ENCODE measurements at regions not wholly inside any gene's neighbourhood (a gene's known extent, or its start where the extent isn't known, plus 50 kb on each side); places are given as distances from the start of the nearest gene placed in this dataset.

DNA sequence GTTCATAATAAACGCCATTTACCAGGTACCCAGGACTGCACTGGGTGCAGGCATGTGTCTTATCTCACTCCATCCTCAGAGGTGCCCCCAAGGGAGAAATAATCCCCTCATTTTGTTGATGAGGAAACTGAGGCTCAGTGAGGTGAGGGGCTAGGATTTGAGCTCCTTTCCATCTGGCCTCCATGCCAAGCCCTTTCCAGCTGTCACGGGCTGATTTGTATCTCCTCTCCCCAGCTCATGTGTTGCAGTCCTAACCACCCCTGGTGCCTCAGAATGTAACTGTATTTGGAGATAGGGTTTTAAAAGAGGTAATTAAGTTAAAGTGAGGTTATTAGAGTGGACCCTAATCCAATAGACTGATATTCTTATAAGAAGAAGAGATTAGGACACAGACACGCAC lies 137.3 kb downstream of the MYCN start (continued):
- no peak for TF ChIP-seq ZNF76 (tag by site-specific recombination; IDR thresholded peaks at IDR 0.05; ENCODE audit: borderline replicate concordance, low read depth)
- no peak for TF ChIP-seq ZBTB8A (tag by site-specific recombination; IDR thresholded peaks at IDR 0.05)
- TF ChIP-seq KLF10 (tag by site-specific recombination; IDR thresholded peaks at IDR 0.05) = no peak
- TF ChIP-seq WT1 (tag by site-specific recombination; IDR thresholded peaks at IDR 0.05) = no peak
- no peak for TF ChIP-seq GFI1B (tag by site-specific recombination; IDR thresholded peaks at IDR 0.05)

DNA sequence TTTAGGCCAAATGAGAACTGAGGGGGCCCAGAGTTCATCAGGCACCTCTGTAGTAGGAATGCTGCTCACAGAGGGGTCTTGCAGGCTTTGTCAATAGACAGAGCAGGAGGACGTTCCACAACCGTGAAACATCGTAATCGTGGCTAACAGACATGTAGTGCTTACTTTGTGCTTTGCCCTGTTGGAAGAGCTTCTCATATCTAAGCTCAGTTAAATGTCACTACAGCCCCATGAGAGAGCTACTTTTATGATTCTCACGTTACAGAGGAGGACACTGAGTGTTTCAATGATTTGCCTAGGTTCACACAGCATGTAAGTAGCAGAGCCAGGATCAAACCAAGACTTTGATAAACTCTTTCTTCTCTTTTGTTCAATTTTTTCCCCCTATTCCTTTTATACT lies 136.6 kb downstream of the MYCN start:
- no peak for TF ChIP-seq ZNF140 (tag by site-specific recombination; IDR thresholded peaks at IDR 0.05)
- TF ChIP-seq, protein P1, sequence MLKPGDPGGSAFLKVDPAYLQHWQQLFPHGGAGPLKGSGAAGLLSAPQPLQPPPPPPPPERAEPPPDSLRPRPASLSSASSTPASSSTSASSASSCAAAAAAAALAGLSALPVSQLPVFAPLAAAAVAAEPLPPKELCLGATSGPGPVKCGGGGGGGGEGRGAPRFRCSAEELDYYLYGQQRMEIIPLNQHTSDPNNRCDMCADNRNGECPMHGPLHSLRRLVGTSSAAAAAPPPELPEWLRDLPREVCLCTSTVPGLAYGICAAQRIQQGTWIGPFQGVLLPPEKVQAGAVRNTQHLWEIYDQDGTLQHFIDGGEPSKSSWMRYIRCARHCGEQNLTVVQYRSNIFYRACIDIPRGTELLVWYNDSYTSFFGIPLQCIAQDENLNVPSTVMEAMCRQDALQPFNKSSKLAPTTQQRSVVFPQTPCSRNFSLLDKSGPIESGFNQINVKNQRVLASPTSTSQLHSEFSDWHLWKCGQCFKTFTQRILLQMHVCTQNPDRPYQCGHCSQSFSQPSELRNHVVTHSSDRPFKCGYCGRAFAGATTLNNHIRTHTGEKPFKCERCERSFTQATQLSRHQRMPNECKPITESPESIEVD (tag by site-specific recombination; IDR thresholded peaks at IDR 0.05) = no peak
- TF ChIP-seq ZNF366 (tag by site-specific recombination; conservative IDR thresholded peaks at IDR 0.05) = no peak
- TF ChIP-seq, protein P2, sequence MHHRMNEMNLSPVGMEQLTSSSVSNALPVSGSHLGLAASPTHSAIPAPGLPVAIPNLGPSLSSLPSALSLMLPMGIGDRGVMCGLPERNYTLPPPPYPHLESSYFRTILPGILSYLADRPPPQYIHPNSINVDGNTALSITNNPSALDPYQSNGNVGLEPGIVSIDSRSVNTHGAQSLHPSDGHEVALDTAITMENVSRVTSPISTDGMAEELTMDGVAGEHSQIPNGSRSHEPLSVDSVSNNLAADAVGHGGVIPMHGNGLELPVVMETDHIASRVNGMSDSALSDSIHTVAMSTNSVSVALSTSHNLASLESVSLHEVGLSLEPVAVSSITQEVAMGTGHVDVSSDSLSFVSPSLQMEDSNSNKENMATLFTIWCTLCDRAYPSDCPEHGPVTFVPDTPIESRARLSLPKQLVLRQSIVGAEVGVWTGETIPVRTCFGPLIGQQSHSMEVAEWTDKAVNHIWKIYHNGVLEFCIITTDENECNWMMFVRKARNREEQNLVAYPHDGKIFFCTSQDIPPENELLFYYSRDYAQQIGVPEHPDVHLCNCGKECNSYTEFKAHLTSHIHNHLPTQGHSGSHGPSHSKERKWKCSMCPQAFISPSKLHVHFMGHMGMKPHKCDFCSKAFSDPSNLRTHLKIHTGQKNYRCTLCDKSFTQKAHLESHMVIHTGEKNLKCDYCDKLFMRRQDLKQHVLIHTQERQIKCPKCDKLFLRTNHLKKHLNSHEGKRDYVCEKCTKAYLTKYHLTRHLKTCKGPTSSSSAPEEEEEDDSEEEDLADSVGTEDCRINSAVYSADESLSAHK (tag by site-specific recombination; IDR thresholded peaks at IDR 0.05) = no peak
- TF ChIP-seq, protein P3, sequence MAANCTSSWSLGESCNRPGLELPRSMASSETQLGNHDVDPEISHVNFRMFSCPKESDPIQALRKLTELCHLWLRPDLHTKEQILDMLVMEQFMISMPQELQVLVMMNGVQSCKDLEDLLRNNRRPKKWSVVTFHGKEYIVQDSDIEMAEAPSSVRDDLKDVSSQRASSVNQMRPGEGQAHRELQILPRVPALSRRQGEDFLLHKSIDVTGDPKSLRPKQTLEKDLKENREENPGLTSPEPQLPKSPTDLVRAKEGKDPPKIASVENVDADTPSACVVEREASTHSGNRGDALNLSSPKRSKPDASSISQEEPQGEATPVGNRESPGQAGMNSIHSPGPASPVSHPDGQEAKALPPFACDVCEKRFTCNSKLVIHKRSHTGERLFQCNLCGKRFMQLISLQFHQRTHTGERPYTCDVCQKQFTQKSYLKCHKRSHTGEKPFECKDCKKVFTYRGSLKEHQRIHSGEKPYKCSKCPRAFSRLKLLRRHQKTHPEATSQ (tag by site-specific recombination; IDR thresholded peaks at IDR 0.05) = no peak
- no peak for TF ChIP-seq ZNF184 (tag by site-specific recombination; IDR thresholded peaks at IDR 0.05)
- no peak for TF ChIP-seq ZNF830 (tag by site-specific recombination; IDR thresholded peaks at IDR 0.05; ENCODE audit: low read depth)
- no peak for TF ChIP-seq ZNF560 (tag by site-specific recombination; IDR thresholded peaks at IDR 0.05; ENCODE audit: borderline replicate concordance)
- TF ChIP-seq ZFHX2 (tag by site-specific recombination; conservative IDR thresholded peaks at IDR 0.05) = no peak
- TF ChIP-seq, protein P4, sequence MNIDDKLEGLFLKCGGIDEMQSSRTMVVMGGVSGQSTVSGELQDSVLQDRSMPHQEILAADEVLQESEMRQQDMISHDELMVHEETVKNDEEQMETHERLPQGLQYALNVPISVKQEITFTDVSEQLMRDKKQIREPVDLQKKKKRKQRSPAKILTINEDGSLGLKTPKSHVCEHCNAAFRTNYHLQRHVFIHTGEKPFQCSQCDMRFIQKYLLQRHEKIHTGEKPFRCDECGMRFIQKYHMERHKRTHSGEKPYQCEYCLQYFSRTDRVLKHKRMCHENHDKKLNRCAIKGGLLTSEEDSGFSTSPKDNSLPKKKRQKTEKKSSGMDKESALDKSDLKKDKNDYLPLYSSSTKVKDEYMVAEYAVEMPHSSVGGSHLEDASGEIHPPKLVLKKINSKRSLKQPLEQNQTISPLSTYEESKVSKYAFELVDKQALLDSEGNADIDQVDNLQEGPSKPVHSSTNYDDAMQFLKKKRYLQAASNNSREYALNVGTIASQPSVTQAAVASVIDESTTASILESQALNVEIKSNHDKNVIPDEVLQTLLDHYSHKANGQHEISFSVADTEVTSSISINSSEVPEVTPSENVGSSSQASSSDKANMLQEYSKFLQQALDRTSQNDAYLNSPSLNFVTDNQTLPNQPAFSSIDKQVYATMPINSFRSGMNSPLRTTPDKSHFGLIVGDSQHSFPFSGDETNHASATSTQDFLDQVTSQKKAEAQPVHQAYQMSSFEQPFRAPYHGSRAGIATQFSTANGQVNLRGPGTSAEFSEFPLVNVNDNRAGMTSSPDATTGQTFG (tag by site-specific recombination; IDR thresholded peaks at IDR 0.05; ENCODE audit: borderline replicate concordance) = no peak
- TF ChIP-seq ZNF558 (tag by site-specific recombination; IDR thresholded peaks at IDR 0.05) = no peak
- TF ChIP-seq ZNF433 (tag by site-specific recombination; IDR thresholded peaks at IDR 0.05; ENCODE audit: low read depth) = no peak
- ChIA-PET POLR2A (no interaction called here), CTCF (no interaction called here)
- Histone ChIP-seq H3K36me3 (ENCODE audit: control insufficient read depth in 2 of 2, insufficient read depth in 1 of 2, low read length in 2 of 2) (no peaks in the 10 kb centered on the region), H3K4me1 (ENCODE audit: control insufficient read depth, insufficient read depth, low read length) (no peaks in the 10 kb centered on the region), H3K9me3 (ENCODE audit: control insufficient read depth, insufficient read depth, low read depth, low read length) (no peaks in the 10 kb centered on the region), H3K27ac (ENCODE audit: extremely low read depth, low read depth, low read length) (no peak overlapping the region), H3K4me3 (ENCODE audit: low read depth, low read length) (no peak overlapping the region)
